ENCODE measurements at regions not wholly inside any gene's neighbourhood (a gene's known extent, or its start where the extent isn't known, plus 50 kb on each side); places are given as distances from the start of the nearest gene placed in this dataset.
A peak's percentile ranks its signal among the peaks of the same experiment; 100 is the strongest.

- DNase-seq: no peak
Observed at GRCh38 chr12:89977405-89978085, 268.9 kb upstream of the ATP2B1 start.

DNA sequence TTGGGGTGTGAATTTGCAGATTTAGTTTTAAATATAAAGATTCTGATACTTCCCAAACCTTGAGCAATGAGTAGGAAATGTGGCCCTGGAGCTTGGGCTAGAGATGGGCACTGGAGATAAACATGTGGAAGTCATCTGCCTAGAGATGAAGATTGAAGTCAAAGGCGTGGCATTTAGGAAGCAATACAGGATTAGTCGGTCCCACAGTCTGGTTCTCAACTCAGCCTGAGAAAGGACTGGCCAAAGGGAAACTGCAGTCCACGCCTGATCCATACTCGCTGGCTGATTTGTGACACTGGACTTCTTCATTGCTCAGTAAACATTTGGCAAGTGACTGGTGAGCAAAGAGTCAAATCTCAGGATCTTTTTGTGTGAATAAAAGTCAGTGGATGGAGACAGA is 268.2 kb upstream of the ATP2B1 start:
- no peak for DNase-seq

DNA sequence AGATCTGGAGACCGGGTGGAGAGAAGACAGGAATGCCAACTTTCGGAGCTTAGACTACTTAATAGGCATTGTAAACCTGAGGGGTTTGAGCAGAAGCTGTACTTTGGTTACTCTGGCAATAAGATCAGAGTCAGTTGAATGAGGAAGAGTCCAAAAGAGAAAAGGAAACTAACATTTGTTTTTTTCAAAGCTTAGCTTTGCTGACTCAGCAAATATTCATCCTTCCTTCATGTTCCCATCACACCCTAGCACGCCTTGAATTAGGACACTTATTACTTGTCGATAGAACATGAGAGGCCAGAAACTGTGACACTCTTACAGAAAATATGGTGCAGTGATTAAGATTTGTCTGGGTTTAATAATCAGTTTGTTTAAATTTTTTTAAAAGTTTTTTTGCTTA is 266.9 kb upstream of the ATP2B1 start:
- no peak for DNase-seq

DNA sequence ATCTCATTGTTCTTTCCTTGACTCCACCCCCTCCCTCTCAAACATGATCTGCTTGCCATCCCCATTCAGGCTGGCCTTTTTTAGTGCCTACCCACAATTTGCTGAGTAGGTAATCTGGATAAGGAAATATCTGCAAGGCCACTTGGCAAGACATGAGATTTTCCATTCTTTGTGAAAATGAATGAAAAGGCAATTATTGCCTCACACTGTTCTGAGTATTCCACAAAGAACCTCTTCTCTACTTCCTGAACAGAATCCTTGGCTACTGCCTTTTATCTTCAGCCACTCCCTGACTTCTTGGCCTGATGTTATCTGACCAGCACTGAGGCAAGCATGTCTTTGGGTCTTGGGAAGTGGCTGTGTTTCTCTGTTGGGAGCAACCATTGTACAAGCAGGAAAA is 263.2 kb upstream of the ATP2B1 start:
- no peak for DNase-seq

- no peak for DNase-seq
Observed at GRCh38 chr12:89970722-89971121, 262.1 kb upstream of the ATP2B1 start.

DNA sequence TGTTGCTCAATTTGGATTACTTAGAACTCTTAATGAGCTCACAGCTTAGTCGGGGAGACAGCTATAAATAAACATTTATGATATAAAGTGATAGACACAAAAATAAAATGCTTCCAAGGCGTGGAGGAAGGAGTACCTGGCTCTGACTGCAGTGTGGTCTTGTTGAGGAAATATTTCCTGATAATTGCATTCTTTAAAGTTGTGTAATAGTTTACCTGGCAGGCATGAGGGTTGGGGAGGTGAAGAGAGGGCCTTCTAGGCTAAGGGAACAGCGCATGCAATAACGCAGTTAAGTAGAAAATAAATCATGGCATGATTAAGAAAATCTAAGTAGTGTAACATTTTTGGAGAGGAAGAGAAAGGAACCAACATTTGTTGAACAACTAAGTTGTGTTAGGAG is 260.5 kb upstream of the ATP2B1 start:
- DNase-seq: no peak

- DNase-seq: no peak
Observed at GRCh38 chr12:89968151-89968700, 259.6 kb upstream of the ATP2B1 start.

GRCh38 chr12:89966495-89967240 is 258.0 kb upstream of the ATP2B1 start:
- no peak for DNase-seq

DNA sequence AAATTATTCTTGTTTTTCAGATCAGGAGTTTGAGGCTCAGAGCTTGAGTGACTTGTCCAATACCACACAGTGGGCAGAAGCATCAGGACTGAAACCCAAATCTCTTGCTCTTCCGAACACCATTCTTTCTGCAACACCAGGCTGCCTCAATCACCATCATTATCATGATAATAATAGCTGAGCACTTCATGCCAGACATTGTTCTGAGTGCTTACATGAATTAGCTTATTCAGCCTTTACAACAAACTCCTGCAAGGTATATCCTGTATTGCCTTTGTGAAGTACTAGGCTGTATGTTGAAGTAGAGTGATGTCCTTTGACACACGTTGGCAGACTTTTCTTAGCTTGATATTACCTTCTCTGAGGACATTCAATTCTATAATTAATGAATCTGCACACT is 257.4 kb upstream of the ATP2B1 start:
- DNase-seq: no peak

GRCh38 chr12:89962648-89963047 is 254.0 kb upstream of the ATP2B1 start:
- DNase-seq: no peak

- no peak for DNase-seq
Observed at GRCh38 chr12:89960607-89961394, 252.2 kb upstream of the ATP2B1 start.

DNA sequence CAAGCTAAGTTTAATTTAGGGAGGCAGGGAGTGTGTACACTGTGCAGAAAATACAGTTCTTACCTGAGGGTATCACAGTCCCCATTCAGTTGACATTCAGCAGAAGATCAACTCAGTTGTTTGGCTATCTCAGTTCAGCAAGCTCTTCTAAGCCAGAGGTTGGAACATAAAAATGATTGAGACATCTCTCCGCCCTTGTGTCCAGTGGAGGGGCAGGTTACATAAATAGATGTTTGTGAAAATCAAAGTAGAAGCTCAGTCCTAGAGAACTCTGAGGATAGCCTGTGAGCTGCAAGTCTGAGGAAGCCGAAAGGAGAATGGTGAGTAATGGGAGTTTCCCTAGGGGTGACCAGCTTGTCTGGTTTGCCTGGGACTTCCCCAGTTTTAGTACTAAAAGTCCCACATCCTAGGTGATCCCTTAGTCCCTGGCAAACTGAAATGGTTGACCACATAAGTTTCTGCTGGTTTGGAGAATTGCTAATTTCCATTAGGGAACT is 251.4 kb upstream of the ATP2B1 start:
- DNase-seq: no peak

DNA sequence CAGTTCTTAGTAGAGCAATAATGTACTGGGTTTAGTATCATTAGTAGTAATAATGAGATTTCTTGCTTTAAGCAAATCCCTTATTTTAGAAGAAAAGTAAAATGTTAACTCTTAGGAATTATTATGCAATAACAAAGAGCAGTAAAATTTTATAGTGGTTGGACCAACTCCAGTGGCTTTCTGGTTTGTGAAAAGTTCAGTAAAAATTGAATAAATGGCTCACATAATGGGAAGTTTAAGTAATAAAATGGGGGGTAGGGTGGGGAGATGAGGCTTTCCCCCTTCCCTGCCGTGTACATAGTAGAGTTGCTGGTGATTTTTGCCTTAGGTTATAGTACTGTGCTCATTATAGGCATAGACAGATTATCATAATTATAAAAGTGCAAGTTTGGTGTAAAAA is 250.5 kb upstream of the ATP2B1 start:
- DNase-seq: no peak

- no peak for DNase-seq
Observed at GRCh38 chr12:89954259-89954658, 245.6 kb upstream of the ATP2B1 start.

DNA sequence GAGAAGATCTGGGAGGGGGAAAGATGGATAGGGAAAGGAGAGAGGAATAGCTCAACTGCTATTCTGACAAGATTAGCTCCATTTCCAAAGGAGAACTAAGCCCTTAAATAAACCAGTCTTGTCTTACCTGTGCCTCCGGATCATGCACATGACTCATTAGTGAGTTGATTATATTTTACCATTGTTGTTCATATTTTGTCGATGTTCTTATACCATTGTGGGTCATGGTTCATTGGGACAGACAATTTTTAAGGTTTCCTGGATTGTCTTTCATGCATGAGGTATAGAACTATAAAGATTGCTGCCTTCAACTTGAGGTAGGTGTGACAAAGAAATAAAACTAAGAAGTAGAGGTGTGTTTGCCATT is 243.0 kb upstream of the ATP2B1 start:
- DNase-seq: no peak

DNA sequence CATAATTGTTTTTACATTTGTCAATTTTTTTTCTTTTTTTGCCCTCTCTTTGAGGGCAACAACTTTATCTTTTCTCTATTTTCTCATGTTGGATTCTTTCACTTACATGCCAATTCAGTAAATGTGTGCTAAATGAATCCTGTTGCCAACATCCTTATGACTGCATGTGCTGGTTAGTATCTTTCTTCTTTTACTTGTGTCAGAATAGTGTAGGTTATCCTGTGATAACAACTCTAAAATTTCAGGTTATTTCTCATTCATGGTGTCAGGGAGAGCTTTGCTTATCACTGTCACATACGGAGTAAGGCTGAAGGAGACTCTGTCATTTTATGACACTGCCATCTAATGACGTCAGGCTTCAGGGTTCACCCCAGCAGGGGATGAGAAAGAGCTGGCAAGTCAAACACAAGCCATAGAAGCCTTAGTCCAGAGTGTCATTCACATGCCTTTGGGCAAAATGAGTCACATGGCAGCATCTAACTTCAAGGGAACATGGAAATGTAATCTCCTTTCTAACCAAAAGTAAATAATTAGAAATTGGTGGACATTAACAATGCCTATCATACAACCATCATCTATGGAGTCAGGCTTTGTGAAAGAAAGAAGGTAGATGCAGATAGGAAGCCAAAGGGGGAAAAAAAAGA is 242.5 kb upstream of the ATP2B1 start:
- peak; percentile 4 for DNase-seq

GRCh38 chr12:89950421-89950820 is 241.8 kb upstream of the ATP2B1 start:
- no peak for DNase-seq

- peak; percentile 55 for DNase-seq
Observed at GRCh38 chr12:89949457-89950195, 241.0 kb upstream of the ATP2B1 start.

DNA sequence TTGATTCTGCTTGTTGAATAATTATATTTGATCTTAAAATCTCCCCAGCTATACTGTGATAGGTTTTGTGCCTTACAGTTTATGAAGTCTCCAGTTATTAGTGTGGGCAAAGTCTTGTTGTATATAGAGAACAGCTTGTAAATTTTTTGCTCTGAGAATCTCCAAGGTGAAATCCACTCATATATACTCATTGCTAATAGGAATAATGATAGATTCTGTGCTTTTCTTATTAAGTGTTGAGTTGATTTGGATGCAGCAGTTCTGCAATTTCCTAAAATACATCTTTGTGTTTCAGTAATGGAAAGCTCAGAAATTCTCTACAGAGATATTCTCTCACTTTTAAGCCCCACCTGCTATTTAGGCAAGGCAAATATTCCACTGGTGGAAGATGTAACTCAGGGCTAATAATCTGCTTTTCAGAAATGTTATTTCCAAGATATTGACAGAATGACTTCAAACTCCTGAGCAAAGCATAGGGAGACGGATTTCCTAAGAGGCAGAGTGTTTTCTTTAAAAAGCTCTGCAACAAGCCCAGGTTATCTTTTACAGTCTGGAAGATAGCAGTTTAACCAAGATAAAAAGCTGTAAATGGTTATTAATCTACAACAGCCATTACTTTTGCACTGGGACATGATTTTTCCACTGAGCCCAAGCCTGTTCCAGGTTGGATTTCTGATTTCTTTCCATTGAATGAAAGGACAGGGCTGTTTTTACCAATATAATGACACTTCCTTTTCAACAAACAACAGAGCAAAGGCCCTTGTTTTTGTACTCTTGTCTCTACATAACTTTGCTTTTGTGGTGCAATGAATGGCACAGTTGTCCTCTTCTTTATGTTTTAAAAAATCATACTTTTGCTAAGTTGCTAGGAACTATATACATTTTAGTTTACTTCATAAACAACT is 239.9 kb upstream of the ATP2B1 start:
- DNase-seq: no peak

DNA sequence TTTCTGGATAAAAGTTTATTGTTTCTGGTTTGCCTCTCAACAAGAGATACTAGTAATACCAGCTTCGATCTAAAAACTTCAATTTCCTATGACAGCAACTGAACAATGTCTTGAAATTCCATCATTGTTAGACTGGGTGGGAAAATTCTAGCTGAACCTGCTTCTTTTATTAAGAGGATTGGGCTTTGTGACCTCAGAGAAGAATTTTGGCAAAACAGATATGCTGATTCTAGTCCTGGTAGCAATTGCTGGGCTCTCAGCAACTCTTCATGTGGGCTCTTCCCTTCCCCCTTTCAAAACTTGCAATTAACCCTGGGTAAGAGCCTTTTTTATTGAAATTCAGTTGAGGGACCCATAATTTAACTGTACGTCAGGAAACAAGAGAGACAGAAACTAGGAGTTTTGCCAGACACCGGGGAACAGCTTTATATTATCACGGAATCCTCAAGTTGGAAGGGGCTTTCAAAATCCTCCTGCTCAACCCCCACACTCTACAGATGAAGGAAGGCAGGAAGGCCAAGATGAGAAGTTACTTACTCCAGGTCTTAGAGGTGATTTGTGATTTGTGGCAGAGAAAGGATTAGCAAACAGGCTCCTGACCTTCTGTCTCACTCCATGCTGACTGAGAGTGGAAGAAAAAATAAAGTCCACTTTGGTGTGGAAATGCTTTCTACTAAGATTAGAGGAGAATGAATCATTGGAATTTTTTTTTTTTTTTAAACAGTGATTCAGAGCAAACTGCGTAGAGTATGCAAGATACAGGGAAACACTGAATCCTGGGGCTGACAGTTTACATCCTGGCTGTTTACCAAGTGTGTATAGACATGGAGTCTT is 239.0 kb upstream of the ATP2B1 start:
- no peak for DNase-seq

Data from CD4-positive, alpha-beta T cell treated with Interleukin-6 for 4 hours (primary cell).